A549 (cell line): ENCODE measurements at regions not wholly inside any gene's neighbourhood (a gene's known extent, or its start where the extent isn't known, plus 50 kb on each side); places are given as distances from the start of the nearest gene placed in this dataset.

Source experiments
- CEBPB ChIP-seq, 2 experiments: fragments of >200 bp in 1 of 2; sonication (Bioruptor Twin) in 1 of 2; formaldehyde crosslinking in 1 of 2; IDR thresholded peaks; 2 replicates each; pipeline ENCODE4 v1.6.1; 2012 to 2016
- CHD4 ChIP-seq: fragments of 200-600 bp; sonication (generic); IDR thresholded peaks from 2 replicates; pipeline ENCODE4 v1.6.1; 2016; ENCODE audit warnings: antibody characterized with exemption, mild to moderate bottlenecking, borderline replicate concordance
- EHMT2 ChIP-seq: fragments of 200-600 bp; sonication (generic); IDR thresholded peaks from 2 replicates; pipeline ENCODE4 v1.6.1; 2016; ENCODE audit warnings: antibody characterized with exemption, low read depth, mild to moderate bottlenecking, moderate library complexity
- JUN ChIP-seq, 2 experiments: fragments of >200 bp; sonication (Bioruptor Twin); formaldehyde crosslinking; IDR thresholded peaks; 2 replicates in 1 of 2; 3 replicates in 1 of 2; pipeline ENCODE4 v1.6.1; 2016 to 2017
- NPAS2 ChIP-seq: fragments of 250-450 bp; sonication (Bioruptor Pico); IDR thresholded peaks from 2 replicates; pipeline ENCODE4 v1.8.0; 2022; ENCODE audit warnings: mild to moderate bottlenecking, moderate library complexity, borderline replicate concordance
- POLR2A ChIP-seq: IDR thresholded peaks from 2 replicates; pipeline ENCODE4 v1.6.1; 2012; ENCODE audit warnings: mild to moderate bottlenecking, low read length
- POLR2AphosphoS2 ChIP-seq: conservative IDR thresholded peaks from 2 replicates; pipeline ENCODE4 v1.6.1; 2012; ENCODE audit warnings: low read length, improper control_type of control experiment, inconsistent platforms
- RAD21 ChIP-seq, 2 experiments: fragments of >200 bp in 1 of 2; sonication (Bioruptor Twin) in 1 of 2; formaldehyde crosslinking in 1 of 2; IDR thresholded peaks in 1 of 2; conservative IDR thresholded peaks in 1 of 2; 2 replicates in 1 of 2; 3 replicates in 1 of 2; pipeline ENCODE4 v1.6.1; 2012 to 2018; ENCODE audit warnings: inconsistent platforms in 1 of 2
- SMC3 ChIP-seq: fragments of >200 bp; sonication (Bioruptor Twin); formaldehyde crosslinking; IDR thresholded peaks from 3 replicates; pipeline ENCODE4 v1.6.1; 2018; ENCODE audit warnings: inconsistent platforms
- ZFP36 ChIP-seq: fragments of 450-650 bp; IDR thresholded peaks from 2 replicates; pipeline ENCODE4 v1.6.1; 2014; ENCODE audit warnings: borderline replicate concordance; ENCODE audit not compliant: partially characterized antibody
- TF ChIP-seq, protein P1 (sequence below): fragments of >200 bp; sonication (Bioruptor Twin); formaldehyde crosslinking; IDR thresholded peaks from 3 replicates; pipeline ENCODE4 v1.5.1; 2016
- TF ChIP-seq, protein P2 (sequence below): fragments of >200 bp; sonication (Bioruptor Twin); formaldehyde crosslinking; IDR thresholded peaks from 3 replicates; pipeline ENCODE4 v1.6.1; 2016
- TF ChIP-seq, protein P3 (sequence below): IDR thresholded peaks from 2 replicates; pipeline ENCODE4 v1.6.1; 2012

DNA sequence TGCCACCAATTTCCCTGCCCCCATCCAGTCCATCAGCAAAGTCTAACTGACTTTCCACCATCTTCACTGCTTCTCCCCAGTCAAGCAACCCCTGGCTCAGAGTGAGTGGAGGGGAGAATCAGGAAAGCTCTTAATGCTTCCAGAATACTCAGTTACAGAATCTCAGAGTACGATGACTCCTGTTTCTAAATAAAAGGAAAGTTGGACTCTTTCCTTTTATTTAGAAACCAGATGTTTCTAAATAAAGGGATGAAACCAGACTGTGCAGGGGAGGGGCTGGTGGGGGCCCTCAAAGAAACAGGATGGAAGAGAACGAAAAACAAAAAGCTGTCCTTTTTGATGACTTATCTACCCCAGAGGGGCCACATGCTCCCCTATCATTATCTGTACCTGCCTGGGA is 85.2 kb upstream of the PPM1J start:
- TF ChIP-seq CEBPB (IDR thresholded peaks at IDR 0.05) (no peak), POLR2AphosphoS2 (no peak), NPAS2 (CRISPR knock-in tag) (no peak), RAD21 (conservative IDR thresholded peaks at IDR 0.05 in 1 of 2, IDR thresholded peaks at IDR 0.05 in 1 of 2) (no peak), JUN (IDR thresholded peaks at IDR 0.05) (no peak), EHMT2 (no peak), POLR2A (no peak), SMC3 (no peak), CHD4 (no peak), ZFP36 (no peak)
- TF ChIP-seq, protein P1, sequence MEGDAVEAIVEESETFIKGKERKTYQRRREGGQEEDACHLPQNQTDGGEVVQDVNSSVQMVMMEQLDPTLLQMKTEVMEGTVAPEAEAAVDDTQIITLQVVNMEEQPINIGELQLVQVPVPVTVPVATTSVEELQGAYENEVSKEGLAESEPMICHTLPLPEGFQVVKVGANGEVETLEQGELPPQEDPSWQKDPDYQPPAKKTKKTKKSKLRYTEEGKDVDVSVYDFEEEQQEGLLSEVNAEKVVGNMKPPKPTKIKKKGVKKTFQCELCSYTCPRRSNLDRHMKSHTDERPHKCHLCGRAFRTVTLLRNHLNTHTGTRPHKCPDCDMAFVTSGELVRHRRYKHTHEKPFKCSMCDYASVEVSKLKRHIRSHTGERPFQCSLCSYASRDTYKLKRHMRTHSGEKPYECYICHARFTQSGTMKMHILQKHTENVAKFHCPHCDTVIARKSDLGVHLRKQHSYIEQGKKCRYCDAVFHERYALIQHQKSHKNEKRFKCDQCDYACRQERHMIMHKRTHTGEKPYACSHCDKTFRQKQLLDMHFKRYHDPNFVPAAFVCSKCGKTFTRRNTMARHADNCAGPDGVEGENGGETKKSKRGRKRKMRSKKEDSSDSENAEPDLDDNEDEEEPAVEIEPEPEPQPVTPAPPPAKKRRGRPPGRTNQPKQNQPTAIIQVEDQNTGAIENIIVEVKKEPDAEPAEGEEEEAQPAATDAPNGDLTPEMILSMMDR: no peak
- TF ChIP-seq, protein P2, sequence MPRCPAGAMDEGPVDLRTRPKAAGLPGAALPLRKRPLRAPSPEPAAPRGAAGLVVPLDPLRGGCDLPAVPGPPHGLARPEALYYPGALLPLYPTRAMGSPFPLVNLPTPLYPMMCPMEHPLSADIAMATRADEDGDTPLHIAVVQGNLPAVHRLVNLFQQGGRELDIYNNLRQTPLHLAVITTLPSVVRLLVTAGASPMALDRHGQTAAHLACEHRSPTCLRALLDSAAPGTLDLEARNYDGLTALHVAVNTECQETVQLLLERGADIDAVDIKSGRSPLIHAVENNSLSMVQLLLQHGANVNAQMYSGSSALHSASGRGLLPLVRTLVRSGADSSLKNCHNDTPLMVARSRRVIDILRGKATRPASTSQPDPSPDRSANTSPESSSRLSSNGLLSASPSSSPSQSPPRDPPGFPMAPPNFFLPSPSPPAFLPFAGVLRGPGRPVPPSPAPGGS: no peak
- TF ChIP-seq, protein P3, sequence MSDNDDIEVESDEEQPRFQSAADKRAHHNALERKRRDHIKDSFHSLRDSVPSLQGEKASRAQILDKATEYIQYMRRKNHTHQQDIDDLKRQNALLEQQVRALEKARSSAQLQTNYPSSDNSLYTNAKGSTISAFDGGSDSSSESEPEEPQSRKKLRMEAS: no peak
